ENCODE measurements at regions not wholly inside any gene's neighbourhood (a gene's known extent, or its start where the extent isn't known, plus 50 kb on each side); places are given as distances from the start of the nearest gene placed in this dataset.

GRCh38 chr7:114777288-114777687 lies 144.6 kb upstream of the MDFIC start:
- no peaks in the 10 kb centered on the region for H3K27me3 ChIP-seq (ENCODE audit: insufficient read depth, insufficient read length)
- no peaks in the 10 kb centered on the region for H3K9me3 ChIP-seq (ENCODE audit: insufficient read depth, low read length)
- H3K9ac ChIP-seq (ENCODE audit: insufficient read length, low read depth), result no peak overlapping the region
- no peak overlapping the region for H3K4me3 ChIP-seq (ENCODE audit: insufficient read length, low read depth)
- H3K36me3 ChIP-seq (ENCODE audit: insufficient read depth, insufficient read length, low read length), result no peaks in the 10 kb centered on the region
- no peaks in the 10 kb centered on the region for H3K4me1 ChIP-seq (ENCODE audit: insufficient read depth, insufficient read length)
- no peak for DNase-seq (ENCODE audit: low read depth, low spot score)
- TF ChIP-seq ZNF274 (IDR thresholded peaks at IDR 0.05; ENCODE audit: low read depth, low read length) (no peak), SUZ12 (IDR thresholded peaks at IDR 0.05; ENCODE audit: extremely low read depth, insufficient read depth, insufficient read length) (no peak), YY1 (IDR thresholded peaks at IDR 0.05; ENCODE audit: insufficient read depth, insufficient read length) (no peak)

DNA sequence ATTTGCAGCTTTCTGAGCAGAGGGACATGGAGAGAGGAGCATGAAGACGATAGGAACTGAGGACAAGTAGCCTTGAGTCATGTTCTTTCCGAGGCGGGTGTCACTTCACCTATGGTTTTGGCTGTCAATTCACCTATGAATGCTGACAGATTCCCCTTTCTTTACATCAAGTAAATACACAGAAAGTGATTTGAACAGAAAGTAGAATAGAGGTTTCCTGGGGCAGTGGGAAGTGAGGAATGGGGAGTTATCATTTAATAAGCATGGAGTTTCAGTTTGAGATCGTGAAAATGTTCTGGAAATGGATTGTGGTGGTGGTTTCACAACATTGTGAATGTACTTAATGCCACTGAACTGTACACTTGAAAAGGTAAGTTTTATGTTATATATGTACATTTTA lies 138.4 kb upstream of the MDFIC start:
- H3K4me3 ChIP-seq (ENCODE audit: insufficient read length, low read depth), result no peak overlapping the region
- H3K4me1 ChIP-seq (ENCODE audit: insufficient read depth, insufficient read length), result no peaks in the 10 kb centered on the region
- TF ChIP-seq ZNF274 (IDR thresholded peaks at IDR 0.05; ENCODE audit: low read depth, low read length) (no peak), YY1 (IDR thresholded peaks at IDR 0.05; ENCODE audit: insufficient read depth, insufficient read length) (no peak), SUZ12 (IDR thresholded peaks at IDR 0.05; ENCODE audit: extremely low read depth, insufficient read depth, insufficient read length) (no peak)
- no peak overlapping the region for H3K9ac ChIP-seq (ENCODE audit: insufficient read length, low read depth)
- H3K36me3 ChIP-seq (ENCODE audit: insufficient read depth, insufficient read length, low read length), result no peaks in the 10 kb centered on the region
- no peak for DNase-seq (ENCODE audit: low read depth, low spot score)
- no peaks in the 10 kb centered on the region for H3K9me3 ChIP-seq (ENCODE audit: insufficient read depth, low read length)
- no peaks in the 10 kb centered on the region for H3K27me3 ChIP-seq (ENCODE audit: insufficient read depth, insufficient read length)

DNA sequence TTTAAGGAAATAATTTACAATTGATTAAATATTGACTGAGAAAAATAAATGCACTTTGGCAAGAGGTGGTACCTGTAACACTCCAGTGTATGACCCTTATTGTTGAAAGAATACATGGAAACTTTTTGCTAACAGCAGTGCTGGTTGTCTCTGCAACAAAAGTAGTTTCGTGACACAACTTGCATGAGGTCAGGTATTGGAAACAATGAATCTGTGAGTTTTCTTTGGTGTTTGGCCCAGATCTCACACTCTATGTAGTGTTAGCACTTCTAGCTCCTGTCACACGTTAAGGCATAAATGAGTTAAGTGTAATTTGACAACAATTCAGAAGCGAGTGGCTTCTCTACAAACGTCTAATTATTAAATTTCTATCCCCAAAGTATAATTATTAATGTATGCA lies 137.7 kb upstream of the MDFIC start:
- Histone ChIP-seq H3K4me1 (ENCODE audit: insufficient read depth, insufficient read length) (no peaks in the 10 kb centered on the region), H3K9me3 (ENCODE audit: insufficient read depth, low read length) (no peaks in the 10 kb centered on the region), H3K36me3 (ENCODE audit: insufficient read depth, insufficient read length, low read length) (no peaks in the 10 kb centered on the region), H3K9ac (ENCODE audit: insufficient read length, low read depth) (no peak overlapping the region), H3K4me3 (ENCODE audit: insufficient read length, low read depth) (no peak overlapping the region), H3K27me3 (ENCODE audit: insufficient read depth, insufficient read length) (no peaks in the 10 kb centered on the region)
- no peak for TF ChIP-seq ZNF274 (IDR thresholded peaks at IDR 0.05; ENCODE audit: low read depth, low read length)
- TF ChIP-seq SUZ12 (IDR thresholded peaks at IDR 0.05; ENCODE audit: extremely low read depth, insufficient read depth, insufficient read length), result no peak
- TF ChIP-seq YY1 (IDR thresholded peaks at IDR 0.05; ENCODE audit: insufficient read depth, insufficient read length), result no peak
- DNase-seq (ENCODE audit: low read depth, low spot score), result no peak

DNA sequence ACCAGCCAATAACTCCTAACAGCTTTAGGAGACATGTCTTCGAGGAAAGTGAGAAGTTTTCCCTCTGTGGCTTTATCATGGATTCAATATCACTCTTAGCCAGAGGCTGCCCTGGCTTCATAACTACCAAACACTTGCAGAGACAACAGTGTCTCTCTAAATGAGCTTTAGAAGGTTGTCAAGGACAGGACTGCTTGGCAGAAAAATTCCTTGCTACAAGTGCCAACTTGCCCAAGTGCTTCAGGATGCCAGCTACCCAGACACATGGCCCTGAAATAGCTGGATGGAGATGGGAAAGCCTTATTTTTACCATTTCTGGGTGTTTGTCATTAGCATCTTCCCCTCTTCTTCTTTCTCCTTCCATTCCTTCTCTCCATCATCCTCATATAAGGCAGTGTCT lies 137.1 kb upstream of the MDFIC start:
- no peaks in the 10 kb centered on the region for H3K9me3 ChIP-seq (ENCODE audit: insufficient read depth, low read length)
- H3K36me3 ChIP-seq (ENCODE audit: insufficient read depth, insufficient read length, low read length), result no peaks in the 10 kb centered on the region
- H3K9ac ChIP-seq (ENCODE audit: insufficient read length, low read depth), result no peak overlapping the region
- TF ChIP-seq ZNF274 (IDR thresholded peaks at IDR 0.05; ENCODE audit: low read depth, low read length) (no peak), SUZ12 (IDR thresholded peaks at IDR 0.05; ENCODE audit: extremely low read depth, insufficient read depth, insufficient read length) (no peak), YY1 (IDR thresholded peaks at IDR 0.05; ENCODE audit: insufficient read depth, insufficient read length) (no peak)
- no peaks in the 10 kb centered on the region for H3K27me3 ChIP-seq (ENCODE audit: insufficient read depth, insufficient read length)
- H3K4me1 ChIP-seq (ENCODE audit: insufficient read depth, insufficient read length), result no peaks in the 10 kb centered on the region
- no peak overlapping the region for H3K4me3 ChIP-seq (ENCODE audit: insufficient read length, low read depth)
- no peak for DNase-seq (ENCODE audit: low read depth, low spot score)

DNA sequence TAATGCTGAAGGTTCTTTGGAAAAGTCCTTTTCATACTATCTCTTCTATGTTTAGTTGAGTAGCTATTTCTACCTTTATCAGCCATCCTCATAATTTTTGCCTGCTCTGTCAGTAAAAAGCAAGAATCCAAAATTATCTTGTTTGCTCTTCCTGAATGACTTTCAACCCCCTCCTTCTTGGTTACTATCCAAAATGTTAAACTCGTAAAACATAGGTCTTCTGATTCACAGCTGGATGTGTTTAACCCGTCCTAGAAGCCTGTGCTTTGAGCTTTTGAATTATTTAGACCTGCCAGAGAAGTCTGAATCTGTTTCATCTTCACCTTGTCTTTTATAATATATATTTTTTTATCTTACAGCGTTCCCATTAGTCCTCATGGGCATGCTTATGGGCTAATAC lies 136.4 kb upstream of the MDFIC start:
- no peak for DNase-seq (ENCODE audit: low read depth, low spot score)
- Histone ChIP-seq H3K36me3 (ENCODE audit: insufficient read depth, insufficient read length, low read length) (no peaks in the 10 kb centered on the region), H3K9me3 (ENCODE audit: insufficient read depth, low read length) (no peaks in the 10 kb centered on the region), H3K9ac (ENCODE audit: insufficient read length, low read depth) (no peak overlapping the region), H3K27me3 (ENCODE audit: insufficient read depth, insufficient read length) (no peaks in the 10 kb centered on the region), H3K4me1 (ENCODE audit: insufficient read depth, insufficient read length) (no peaks in the 10 kb centered on the region), H3K4me3 (ENCODE audit: insufficient read length, low read depth) (no peak overlapping the region)
- no peak for TF ChIP-seq SUZ12 (IDR thresholded peaks at IDR 0.05; ENCODE audit: extremely low read depth, insufficient read depth, insufficient read length)

DNA sequence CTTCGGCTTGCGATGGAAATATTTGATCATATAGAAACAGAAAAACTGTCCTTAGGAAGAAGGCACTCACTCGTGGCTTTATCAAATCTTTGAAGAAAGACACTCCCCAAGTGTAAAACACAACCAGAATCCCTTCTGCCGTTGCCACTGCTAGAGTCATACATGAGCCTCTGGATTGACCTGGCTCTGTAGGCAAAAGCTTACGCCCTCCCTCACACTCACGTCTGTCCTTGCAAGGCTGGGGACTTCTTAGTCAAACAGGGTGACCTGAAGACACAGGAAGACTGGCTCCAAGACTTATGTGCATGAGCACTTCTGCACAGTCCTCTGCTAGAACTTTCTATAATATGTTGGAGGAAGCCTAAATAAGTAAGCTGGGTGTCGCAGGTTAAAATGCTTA lies 135.4 kb upstream of the MDFIC start:
- TF ChIP-seq YY1 (IDR thresholded peaks at IDR 0.05; ENCODE audit: insufficient read depth, insufficient read length) (no peak), ZNF274 (IDR thresholded peaks at IDR 0.05; ENCODE audit: low read depth, low read length) (no peak), SUZ12 (IDR thresholded peaks at IDR 0.05; ENCODE audit: extremely low read depth, insufficient read depth, insufficient read length) (no peak)
- Histone ChIP-seq H3K9me3 (ENCODE audit: insufficient read depth, low read length) (no peaks in the 10 kb centered on the region), H3K4me3 (ENCODE audit: insufficient read length, low read depth) (no peak overlapping the region), H3K9ac (ENCODE audit: insufficient read length, low read depth) (no peak overlapping the region), H3K36me3 (ENCODE audit: insufficient read depth, insufficient read length, low read length) (no peaks in the 10 kb centered on the region), H3K4me1 (ENCODE audit: insufficient read depth, insufficient read length) (no peaks in the 10 kb centered on the region), H3K27me3 (ENCODE audit: insufficient read depth, insufficient read length) (no peaks in the 10 kb centered on the region)
- no peak for DNase-seq (ENCODE audit: low read depth, low spot score)

GRCh38 chr7:114787556-114787955 lies 134.3 kb upstream of the MDFIC start:
- Histone ChIP-seq H3K4me1 (ENCODE audit: insufficient read depth, insufficient read length) (no peaks in the 10 kb centered on the region), H3K36me3 (ENCODE audit: insufficient read depth, insufficient read length, low read length) (no peaks in the 10 kb centered on the region), H3K9me3 (ENCODE audit: insufficient read depth, low read length) (no peaks in the 10 kb centered on the region), H3K27me3 (ENCODE audit: insufficient read depth, insufficient read length) (no peaks in the 10 kb centered on the region), H3K9ac (ENCODE audit: insufficient read length, low read depth) (no peak overlapping the region), H3K4me3 (ENCODE audit: insufficient read length, low read depth) (no peak overlapping the region)
- DNase-seq (ENCODE audit: low read depth, low spot score), result no peak
- TF ChIP-seq SUZ12 (IDR thresholded peaks at IDR 0.05; ENCODE audit: extremely low read depth, insufficient read depth, insufficient read length) (no peak), ZNF274 (IDR thresholded peaks at IDR 0.05; ENCODE audit: low read depth, low read length) (no peak), YY1 (IDR thresholded peaks at IDR 0.05; ENCODE audit: insufficient read depth, insufficient read length) (no peak)

DNA sequence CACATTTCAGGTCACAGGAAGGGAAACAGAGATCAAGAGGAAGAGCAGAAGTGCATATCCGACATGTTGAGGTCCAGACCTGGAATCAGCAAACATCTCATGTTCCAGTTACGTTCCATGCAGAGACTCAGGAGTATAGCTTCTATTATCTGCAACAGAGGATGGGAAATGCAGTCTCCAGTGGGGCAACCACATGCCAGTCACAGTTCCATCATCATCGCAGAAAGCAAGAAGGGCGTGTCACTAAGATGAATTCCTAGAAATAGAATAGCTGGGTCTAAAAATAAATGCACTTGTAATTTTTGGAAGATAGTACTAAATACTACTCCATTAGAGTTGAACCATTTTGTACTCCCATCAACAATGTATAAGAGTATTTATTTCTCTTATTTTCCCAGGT lies 133.2 kb upstream of the MDFIC start:
- no peaks in the 10 kb centered on the region for H3K27me3 ChIP-seq (ENCODE audit: insufficient read depth, insufficient read length)
- H3K9ac ChIP-seq (ENCODE audit: insufficient read length, low read depth), result no peak overlapping the region
- no peak for TF ChIP-seq SUZ12 (IDR thresholded peaks at IDR 0.05; ENCODE audit: extremely low read depth, insufficient read depth, insufficient read length)
- no peak for TF ChIP-seq YY1 (IDR thresholded peaks at IDR 0.05; ENCODE audit: insufficient read depth, insufficient read length)
- no peak for TF ChIP-seq ZNF274 (IDR thresholded peaks at IDR 0.05; ENCODE audit: low read depth, low read length)
- H3K4me1 ChIP-seq (ENCODE audit: insufficient read depth, insufficient read length), result no peaks in the 10 kb centered on the region
- no peaks in the 10 kb centered on the region for H3K36me3 ChIP-seq (ENCODE audit: insufficient read depth, insufficient read length, low read length)
- no peaks in the 10 kb centered on the region for H3K9me3 ChIP-seq (ENCODE audit: insufficient read depth, low read length)
- no peak for DNase-seq (ENCODE audit: low read depth, low spot score)
- H3K4me3 ChIP-seq (ENCODE audit: insufficient read length, low read depth), result no peak overlapping the region

Measured in NT2/D1 (cell line).